MG63 (cell line): ENCODE measurements at regions not wholly inside any gene's neighbourhood (a gene's known extent, or its start where the extent isn't known, plus 50 kb on each side); places are given as distances from the start of the nearest gene placed in this dataset.

Experiments
- DNase-seq: peaks from one replicate; pipeline ENCODE4 v3.0.0-alpha.2; 2020
- H3K27me3 ChIP-seq: fragments of 250-450 bp; sonication (Bioruptor Pico); 2 replicates; pipeline ENCODE4 v1.5.1; 2020; ENCODE audit warnings: mild to moderate bottlenecking, moderate library complexity
- H3K36me3 ChIP-seq: fragments of 250-450 bp; sonication (Bioruptor Pico); 2 replicates; pipeline ENCODE4 v1.5.1; 2020; ENCODE audit warnings: mild to moderate bottlenecking, moderate library complexity
- H3K4me3 ChIP-seq: fragments of 250-450 bp; sonication (Bioruptor Pico); 2 replicates; pipeline ENCODE4 v1.5.1; 2020; ENCODE audit warnings: mild to moderate bottlenecking, moderate library complexity
- H3K9me3 ChIP-seq: fragments of 250-450 bp; sonication (Bioruptor Pico); 2 replicates; pipeline ENCODE4 v1.5.1; 2020; ENCODE audit warnings: mild to moderate bottlenecking, moderate library complexity

- Histone ChIP-seq H3K4me3 (no peak overlapping the region), H3K27me3 (no peaks in the 10 kb centered on the region), H3K9me3 (no peaks in the 10 kb centered on the region), H3K36me3 (no peaks in the 10 kb centered on the region)
- no peak for DNase-seq
These were observed 283.0 kb downstream of the UACA start for GRCh38 chr15:70480196-70480856.

DNA sequence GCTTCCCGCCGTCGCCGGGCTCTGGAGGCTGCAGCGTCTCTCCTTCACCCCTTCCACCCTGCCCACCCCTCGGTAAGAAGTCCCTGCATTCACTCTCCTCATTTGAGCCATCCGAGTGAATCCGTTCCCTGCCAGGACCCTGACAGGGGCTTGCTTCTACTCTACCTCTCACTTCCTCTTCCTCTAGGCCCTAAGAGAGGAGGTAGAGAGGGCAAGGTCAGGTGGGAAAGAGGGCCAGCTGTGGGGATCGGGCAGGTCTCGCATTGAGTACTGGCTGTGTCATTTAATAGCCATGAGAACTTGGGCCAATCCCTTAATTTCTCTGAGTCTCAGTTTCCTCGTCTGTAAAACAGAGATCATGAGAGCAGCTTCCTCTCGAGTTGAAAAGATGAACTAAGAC is 283.6 kb downstream of the UACA start:
- no peak for DNase-seq
- Histone ChIP-seq H3K4me3 (no peak overlapping the region), H3K27me3 (no peaks in the 10 kb centered on the region), H3K9me3 (no peaks in the 10 kb centered on the region), H3K36me3 (no peaks in the 10 kb centered on the region)

- H3K27me3 ChIP-seq, result no peaks in the 10 kb centered on the region
- H3K36me3 ChIP-seq, result no peaks in the 10 kb centered on the region
- H3K4me3 ChIP-seq, result no peak overlapping the region
- no peaks in the 10 kb centered on the region for H3K9me3 ChIP-seq
- DNase-seq, result no peak
These were observed 284.3 kb downstream of the UACA start for GRCh38 chr15:70479056-70479455.

- no peaks in the 10 kb centered on the region for H3K9me3 ChIP-seq
- no peaks in the 10 kb centered on the region for H3K27me3 ChIP-seq
- H3K4me3 ChIP-seq, result no peak overlapping the region
- no peak for DNase-seq
- H3K36me3 ChIP-seq, result no peaks in the 10 kb centered on the region
These were observed 284.9 kb downstream of the UACA start for GRCh38 chr15:70478251-70478990.

GRCh38 chr15:70477750-70478250 is 285.6 kb downstream of the UACA start:
- no peaks in the 10 kb centered on the region for H3K27me3 ChIP-seq
- no peaks in the 10 kb centered on the region for H3K36me3 ChIP-seq
- H3K9me3 ChIP-seq, result no peaks in the 10 kb centered on the region
- DNase-seq, result no peak
- H3K4me3 ChIP-seq, result no peak overlapping the region

- Histone ChIP-seq H3K9me3 (no peaks in the 10 kb centered on the region), H3K4me3 (no peak overlapping the region), H3K27me3 (no peaks in the 10 kb centered on the region), H3K36me3 (no peaks in the 10 kb centered on the region)
- no peak for DNase-seq
These were observed 286.9 kb downstream of the UACA start for GRCh38 chr15:70476441-70476840.

DNA sequence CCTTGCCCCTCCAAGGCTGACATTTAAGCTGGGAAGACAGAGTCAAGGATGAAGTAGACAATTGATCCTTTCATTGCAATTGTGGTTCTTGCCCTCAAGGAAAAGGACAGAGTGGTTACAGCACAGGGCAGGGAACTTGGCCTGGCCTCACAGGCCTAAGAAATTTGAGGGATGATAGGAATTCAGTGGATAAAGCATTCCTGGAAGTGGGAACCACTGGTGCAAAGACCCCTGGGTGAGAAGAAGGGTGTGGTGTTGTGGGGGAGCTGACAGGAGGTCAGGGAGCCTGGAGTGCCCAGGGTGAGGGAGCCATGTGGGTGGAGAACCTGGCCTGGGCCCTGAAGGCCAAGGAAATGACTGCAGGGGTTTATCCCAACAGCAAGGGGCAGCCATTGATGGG is 287.4 kb downstream of the UACA start:
- H3K27me3 ChIP-seq, result no peaks in the 10 kb centered on the region
- H3K36me3 ChIP-seq, result no peaks in the 10 kb centered on the region
- peak; percentile 44 for DNase-seq
- no peaks in the 10 kb centered on the region for H3K9me3 ChIP-seq
- no peak overlapping the region for H3K4me3 ChIP-seq

- no peak for DNase-seq
- Histone ChIP-seq H3K27me3 (no peaks in the 10 kb centered on the region), H3K36me3 (no peaks in the 10 kb centered on the region), H3K9me3 (no peaks in the 10 kb centered on the region), H3K4me3 (peak overlapping the region; percentile 14)
These were observed 288.0 kb downstream of the UACA start for GRCh38 chr15:70475407-70475781.

GRCh38 chr15:70474471-70475406 is 288.6 kb downstream of the UACA start:
- Histone ChIP-seq H3K4me3 (peak overlapping the region; percentile 14), H3K36me3 (no peaks in the 10 kb centered on the region), H3K27me3 (no peaks in the 10 kb centered on the region), H3K9me3 (no peaks in the 10 kb centered on the region)
- DNase-seq, result peak; percentile 100

DNA sequence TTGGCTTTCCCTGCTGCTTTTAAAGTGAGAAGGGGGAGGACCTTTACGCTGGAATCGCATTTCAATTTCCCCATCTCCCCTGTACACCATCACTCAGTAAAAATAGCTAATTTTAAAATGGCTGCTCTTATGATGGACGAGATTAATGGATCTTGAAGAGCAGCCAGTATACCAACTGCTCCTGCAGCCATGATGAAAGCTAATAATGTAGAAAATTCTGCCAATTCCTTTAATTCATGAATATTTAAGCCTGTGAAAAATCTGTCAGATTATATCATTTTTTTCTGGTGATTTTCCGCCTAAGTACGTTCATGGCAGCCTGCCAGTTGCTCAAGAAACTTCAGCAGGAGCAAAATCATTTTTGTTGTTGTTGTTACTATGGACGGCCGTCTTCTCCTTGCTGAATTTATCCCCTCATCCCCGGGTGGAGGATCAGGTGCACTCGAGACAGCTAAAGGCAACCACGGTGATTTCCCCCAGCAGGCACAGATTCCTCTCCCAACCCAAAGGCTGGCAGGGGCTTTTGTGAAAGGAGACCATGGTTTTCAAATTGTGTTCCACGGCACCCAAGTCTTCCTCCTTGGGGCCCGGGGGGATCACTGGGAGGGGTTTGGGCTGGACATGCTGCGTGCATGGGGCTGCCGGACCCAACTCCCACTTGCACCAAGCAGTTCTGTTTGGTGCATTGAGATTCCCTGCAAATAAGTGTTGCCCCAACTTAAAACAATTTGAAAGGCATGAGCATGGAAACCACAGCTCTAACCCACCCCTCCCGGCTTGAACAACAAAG is 289.6 kb downstream of the UACA start:
- Histone ChIP-seq H3K36me3 (no peaks in the 10 kb centered on the region), H3K27me3 (no peaks in the 10 kb centered on the region), H3K4me3 (no peak overlapping the region), H3K9me3 (no peaks in the 10 kb centered on the region)
- DNase-seq, result no peak

DNA sequence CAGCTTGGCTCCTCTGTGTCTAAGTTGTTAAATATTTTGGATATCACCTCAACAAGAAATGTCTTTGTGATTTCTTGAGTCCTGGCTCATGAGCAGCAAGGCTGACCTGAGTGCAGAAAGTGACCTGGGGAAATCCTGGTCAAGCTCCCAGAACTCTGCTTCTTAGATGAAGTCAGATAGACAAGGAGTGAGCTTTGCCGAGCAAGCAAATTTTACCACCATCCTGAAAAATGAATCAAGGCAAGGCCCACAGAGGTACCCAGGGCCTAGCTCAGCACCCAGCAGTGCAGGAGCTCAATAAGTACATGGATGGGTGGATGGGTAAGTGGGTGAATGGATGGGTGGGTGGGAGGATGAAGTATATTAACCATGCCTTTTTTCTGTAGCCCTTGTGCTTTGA is 291.8 kb downstream of the UACA start:
- Histone ChIP-seq H3K36me3 (no peaks in the 10 kb centered on the region), H3K27me3 (no peaks in the 10 kb centered on the region), H3K9me3 (no peaks in the 10 kb centered on the region), H3K4me3 (no peak overlapping the region)
- no peak for DNase-seq

- Histone ChIP-seq H3K4me3 (no peak overlapping the region), H3K27me3 (no peaks in the 10 kb centered on the region), H3K36me3 (no peaks in the 10 kb centered on the region), H3K9me3 (no peaks in the 10 kb centered on the region)
- DNase-seq, result no peak
These were observed 292.7 kb downstream of the UACA start for GRCh38 chr15:70470556-70471191.

DNA sequence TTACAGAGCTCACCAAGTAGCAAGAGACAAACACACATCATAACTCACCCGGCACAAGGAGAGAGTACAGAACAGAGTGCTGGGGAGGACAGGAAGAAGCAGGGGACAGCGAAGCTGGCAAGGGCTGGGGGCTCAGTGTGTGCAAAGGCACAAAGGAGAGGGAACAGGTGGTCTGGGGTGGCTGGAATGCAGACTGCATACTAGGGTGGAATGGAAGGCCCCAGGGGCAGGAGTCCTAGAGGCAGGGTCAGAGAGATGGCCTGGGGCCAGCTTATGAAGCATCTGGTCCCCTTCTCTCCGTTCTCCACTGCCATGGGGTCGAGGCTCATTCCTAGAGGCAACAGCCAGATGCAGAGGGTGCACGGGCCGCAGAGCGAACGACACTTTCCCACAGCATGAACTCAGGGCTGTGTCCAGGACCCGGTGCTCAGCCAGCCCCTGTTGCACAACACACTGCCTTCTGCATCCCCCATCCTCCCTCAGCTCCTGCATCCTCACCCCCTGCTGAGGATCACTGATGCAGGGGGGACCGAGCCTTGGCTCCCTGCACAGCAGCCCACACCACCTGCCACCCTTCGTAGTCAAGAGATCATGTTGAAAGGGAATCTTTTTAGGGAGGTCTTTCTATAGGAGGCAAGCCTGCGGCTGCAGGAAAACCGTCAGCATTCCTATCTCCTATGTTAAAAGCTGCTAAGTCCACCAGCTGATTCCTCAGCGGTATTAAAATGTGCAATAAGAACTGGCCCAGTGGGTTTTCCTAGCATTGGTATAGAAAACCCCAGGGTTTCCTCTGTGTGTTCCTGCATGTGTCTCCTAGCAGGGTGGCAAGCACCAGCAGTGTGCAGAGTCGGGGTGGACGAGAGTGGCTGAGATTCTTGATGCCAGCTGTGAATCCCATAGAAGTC is 293.5 kb downstream of the UACA start:
- Histone ChIP-seq H3K4me3 (no peak overlapping the region), H3K27me3 (no peaks in the 10 kb centered on the region), H3K9me3 (no peaks in the 10 kb centered on the region), H3K36me3 (no peaks in the 10 kb centered on the region)
- DNase-seq, result no peak

DNA sequence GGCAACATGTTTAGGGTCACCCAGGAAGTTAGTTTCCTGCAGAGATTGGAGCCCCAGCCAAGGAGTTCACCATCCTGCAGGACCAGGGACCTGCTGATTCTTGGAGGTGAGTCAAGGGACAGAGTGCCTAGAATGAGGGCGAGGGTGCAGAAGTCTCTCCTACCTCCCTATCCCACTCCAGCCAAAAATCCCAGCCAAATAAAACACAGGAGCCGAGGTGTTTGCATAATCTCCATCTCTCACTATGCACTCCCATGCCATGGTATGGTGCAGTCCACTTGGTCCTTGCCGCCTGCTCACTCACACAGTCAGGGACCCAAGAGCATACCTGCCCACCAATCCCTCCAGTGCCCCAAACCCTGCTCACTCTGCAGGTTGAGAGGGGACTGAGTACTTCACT is 294.2 kb downstream of the UACA start:
- no peaks in the 10 kb centered on the region for H3K27me3 ChIP-seq

GRCh38 chr15:70466895-70467529 is 296.3 kb downstream of the UACA start:
- H3K36me3 ChIP-seq, result no peaks in the 10 kb centered on the region
- no peaks in the 10 kb centered on the region for H3K27me3 ChIP-seq
- peak; percentile 73 for DNase-seq

More for the DNA sequence above, 294.2 kb downstream of the UACA start:
- Histone ChIP-seq H3K36me3 (no peaks in the 10 kb centered on the region), H3K9me3 (no peaks in the 10 kb centered on the region), H3K4me3 (no peak overlapping the region)
- no peak for DNase-seq

More at GRCh38 chr15:70466895-70467529, 296.3 kb downstream of the UACA start:
- H3K9me3 ChIP-seq, result no peaks in the 10 kb centered on the region
- H3K4me3 ChIP-seq, result no peak overlapping the region
